Lung (tissue), 11 donors: ENCODE measurements at regions not wholly inside any gene's neighbourhood (a gene's known extent, or its start where the extent isn't known, plus 50 kb on each side); places are given as distances from the start of the nearest gene placed in this dataset.

ENCODE experiments used
- ATAC-seq: fragments of 200-7000 bp; cut with Tn5 transposase; one replicate; pipeline ENCODE4 v1.9.1; 2020; ENCODE audit warnings: moderate number of reproducible peaks; ENCODE audit not compliant: insufficient read depth, low FRiP score
- DNase-seq, 3 donors: peaks; one replicate each; pipeline ENCODE4 v3.0.0-alpha.2; 2013 to 2017
- H3K27ac ChIP-seq, 2 donors: one replicate each; pipeline ENCODE4 v1.5.1; 2013; ENCODE audit warnings: mild to moderate bottlenecking in 2 of 2, moderate library complexity in 2 of 2, control low read depth in 1 of 2, inconsistent platforms in 1 of 2, low read depth in 1 of 2, low read length in 1 of 2
- H3K27me3 ChIP-seq, 3 donors: one replicate each; pipeline ENCODE4 v1.5.1; 2013; ENCODE audit warnings: low read length in 2 of 3; ENCODE audit not compliant: control insufficient read depth in 3 of 3, insufficient read depth in 3 of 3
- H3K36me3 ChIP-seq, 4 donors: one replicate each; pipeline ENCODE4 v1.5.1; 2013; ENCODE audit warnings: low read length in 4 of 4, mild to moderate bottlenecking in 1 of 4, moderate library complexity in 1 of 4; ENCODE audit not compliant: control insufficient read depth in 4 of 4, insufficient read depth in 4 of 4
- H3K4me1 ChIP-seq, 5 donors: one replicate each; pipeline ENCODE4 v1.5.1; 2013; ENCODE audit warnings: low read length in 5 of 5, mild to moderate bottlenecking in 2 of 5, moderate library complexity in 1 of 5; ENCODE audit not compliant: control insufficient read depth in 5 of 5, insufficient read depth in 5 of 5
- H3K4me3 ChIP-seq: one replicate; pipeline ENCODE4 v1.5.1; 2013; ENCODE audit warnings: mild to moderate bottlenecking, control low read depth, moderate library complexity
- H3K9ac ChIP-seq, 2 donors: one replicate each; pipeline ENCODE4 v1.5.1; 2013; ENCODE audit warnings: low read length in 2 of 2, control low read depth in 1 of 2; ENCODE audit not compliant: insufficient read depth in 1 of 2
- H3K9me3 ChIP-seq, 4 donors: one replicate each; pipeline ENCODE4 v1.5.1; 2013; ENCODE audit warnings: low read length in 3 of 4, mild to moderate bottlenecking in 1 of 4, moderate library complexity in 1 of 4; ENCODE audit not compliant: control insufficient read depth in 4 of 4, insufficient read depth in 3 of 4
- CTCF ChIP-seq: IDR thresholded peaks from 2 replicates; pipeline ENCODE4 v1.5.1; 2012; ENCODE audit warnings: mild to moderate bottlenecking; ENCODE audit errors: control extremely low read depth, extremely low read depth
- WGBS, 2 donors: extraction: QIAGEN DNeasy Blood & Tissue Kit; methylation state at CpG; one replicate each; pipeline ENCODE4 v1.1.7; 2013; 5-methylcytosine and 5-hydroxymethylcytosine counted together
- donor health status: control.
- donor health status: control.
- donor health status: Bipolar disorder and iron deficiency.
- donor health status: healthy.
- donor health status: DM: yes; HTN: yes; CAD: no.

DNA sequence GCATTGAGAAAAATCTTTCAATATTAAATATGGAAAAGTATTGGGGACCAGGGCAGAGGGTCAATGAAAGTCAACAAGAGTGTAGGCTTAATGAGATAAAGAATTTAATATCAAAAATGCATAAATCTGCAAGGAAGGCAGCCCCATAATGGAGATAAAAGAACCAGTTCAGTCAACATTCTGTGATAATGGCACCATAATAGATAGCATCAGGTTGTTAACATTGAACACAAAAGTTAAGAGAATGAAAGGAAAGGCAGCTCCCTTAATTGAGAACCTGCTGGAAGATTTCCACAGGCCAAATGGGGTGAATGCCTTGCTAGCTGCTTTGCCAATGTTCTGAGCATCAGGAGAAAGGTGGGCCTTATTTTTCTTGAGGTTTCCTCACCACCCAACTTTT is 60.4 kb upstream of the TMEM33 start:
- no peak for ATAC-seq
- H3K27ac ChIP-seq, result no peak overlapping the region
- H3K36me3 ChIP-seq, result no peaks in the 10 kb centered on the region
- H3K9ac ChIP-seq, result no peak overlapping the region
- TF ChIP-seq CTCF, result no peak
- H3K4me1 ChIP-seq, result peaks cover 0 to 6% (median 0%) of the 10 kb centered on the region in 5 donors
- no peak overlapping the region for H3K4me3 ChIP-seq
- peaks cover 0 to 98% (median 98%) of the 10 kb centered on the region in 3 donors for H3K27me3 ChIP-seq
- no peak for DNase-seq
- H3K9me3 ChIP-seq, result peaks cover 0 to 6% (median 0%) of the 10 kb centered on the region in 4 donors

- no peak overlapping the region for H3K4me3 ChIP-seq
- no peak for ATAC-seq
- no peak for TF ChIP-seq CTCF
- no peaks in the 10 kb centered on the region for H3K36me3 ChIP-seq
- H3K27me3 ChIP-seq, result peaks cover 0 to 98% (median 96%) of the 10 kb centered on the region in 3 donors
- no peak overlapping the region for H3K9ac ChIP-seq
- WGBS, 2 donors, result 31 to 48% methylated on average over 7 of the region's 7 CpGs
- H3K9me3 ChIP-seq, result peaks cover 0 to 6% (median 0%) of the 10 kb centered on the region in 4 donors
- DNase-seq, result no peak
- peaks cover 0 to 6% (median 0%) of the 10 kb centered on the region in 5 donors for H3K4me1 ChIP-seq
- no peak overlapping the region for H3K27ac ChIP-seq
These were observed 60.8 kb upstream of the TMEM33 start for GRCh38 chr4:41874398-41874797.

DNA sequence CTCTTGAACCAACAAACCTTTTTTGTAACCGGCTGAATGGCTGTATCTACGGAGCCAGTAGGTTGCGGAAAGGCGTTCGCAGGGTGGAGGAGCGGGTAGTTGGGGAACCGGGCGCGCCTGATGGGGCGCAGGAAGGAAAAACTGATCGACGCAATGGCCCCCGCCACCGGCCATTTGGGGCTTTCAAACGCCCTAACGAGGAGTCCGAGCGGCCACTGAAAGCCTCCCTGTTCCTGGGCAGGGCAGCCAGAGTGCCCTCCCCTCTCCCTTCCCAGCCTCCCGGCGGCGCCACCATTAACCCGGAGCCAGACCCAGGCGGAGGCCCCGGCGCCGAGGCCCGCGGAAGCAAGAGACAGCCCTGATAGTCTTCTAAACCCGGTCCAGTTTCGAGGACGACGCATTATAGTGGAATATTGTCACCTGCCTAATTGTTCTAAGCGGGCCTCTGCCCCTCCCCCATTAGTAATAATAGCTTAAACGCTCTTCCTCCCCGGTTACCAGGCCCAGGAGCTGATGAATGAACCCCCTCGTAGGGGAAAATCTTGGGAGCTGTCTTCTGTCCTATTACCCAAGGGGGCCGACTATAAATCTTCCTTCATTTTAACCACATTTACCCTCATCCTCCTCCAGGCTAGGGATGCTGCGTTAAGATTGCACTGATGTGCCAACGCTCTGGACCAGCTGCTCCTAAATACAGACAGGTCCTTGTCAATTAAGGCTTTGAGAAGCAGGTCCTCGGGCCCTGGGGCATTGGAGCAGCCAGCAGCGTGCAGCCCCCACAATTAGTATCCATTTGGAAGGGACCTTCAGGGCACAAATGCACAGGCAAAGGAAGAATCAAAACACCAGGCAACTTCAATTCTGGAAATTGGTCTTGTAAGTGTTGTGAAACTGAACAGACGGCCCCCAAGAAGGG is 61.6 kb upstream of the TMEM33 start:
- no peak for TF ChIP-seq CTCF
- Histone ChIP-seq H3K4me3 (no peak overlapping the region), H3K4me1 (peaks cover 0 to 4% (median 0%) of the 10 kb centered on the region in 5 donors)

More for the DNA sequence above, 61.6 kb upstream of the TMEM33 start:
- Histone ChIP-seq H3K9me3 (peaks cover 0 to 6% (median 0%) of the 10 kb centered on the region in 4 donors), H3K27ac (no peak overlapping the region), H3K9ac (no peak overlapping the region), H3K27me3 (peaks cover 0 to 97% (median 95%) of the 10 kb centered on the region in 3 donors), H3K36me3 (no peaks in the 10 kb centered on the region)
- no peak for DNase-seq
- WGBS, 2 donors, result 7 to 10% methylated on average over 42 of the region's 42 CpGs
- ATAC-seq, result no peak
